HEK293T (cell line): ENCODE measurements at regions not wholly inside any gene's neighbourhood (a gene's known extent, or its start where the extent isn't known, plus 50 kb on each side); places are given as distances from the start of the nearest gene placed in this dataset.

Experiments
- CTCF ChIA-PET: fragments of 350-600 bp; formaldehyde crosslinking; extraction: SDS; loops from one replicate; lab custom pipeline; 2021; ENCODE audit warnings: antibody characterized with exemption, inconsistent platforms; lab: Yijun Ruan, JAX
- POLR2A ChIA-PET: fragments of 350-600 bp; formaldehyde crosslinking; extraction: SDS; loops from one replicate; lab custom pipeline; 2020; ENCODE audit warnings: antibody characterized with exemption, inconsistent platforms; lab: Yijun Ruan, JAX
- DNase-seq: peaks from one replicate; pipeline ENCODE4 v3.0.0; 2012; ENCODE audit warnings: mixed read lengths; ENCODE audit errors: extremely low spot score
- ARNT ChIP-seq: fragments of 450-650 bp; IDR thresholded peaks from 2 replicates; pipeline ENCODE4 v1.6.1; 2017; ENCODE audit warnings: mild to moderate bottlenecking
- BHLHE40 ChIP-seq: fragments of 450-650 bp; IDR thresholded peaks from 2 replicates; pipeline ENCODE4 v1.6.1; 2016; ENCODE audit warnings: mild to moderate bottlenecking, moderate library complexity, borderline replicate concordance
- CTBP1 ChIP-seq: fragments of 450-650 bp; IDR thresholded peaks from 2 replicates; pipeline ENCODE4 v1.6.1; 2016; ENCODE audit warnings: borderline replicate concordance
- ELF4 ChIP-seq: fragments of 450-650 bp; IDR thresholded peaks from 2 replicates; pipeline ENCODE4 v1.6.1; 2017; ENCODE audit warnings: antibody characterized with exemption
- FOXA1 ChIP-seq: fragments of 450-650 bp; IDR thresholded peaks from 2 replicates; pipeline ENCODE4 v1.6.1; 2016; ENCODE audit warnings: mild to moderate bottlenecking
- FOXK2 ChIP-seq: fragments of 450-650 bp; IDR thresholded peaks from 2 replicates; pipeline ENCODE4 v1.6.1; 2016; ENCODE audit warnings: mild to moderate bottlenecking
- FOXM1 ChIP-seq: fragments of 450-650 bp; IDR thresholded peaks from 2 replicates; pipeline ENCODE4 v1.6.1; 2017; ENCODE audit warnings: mild to moderate bottlenecking, borderline replicate concordance
- HDGF ChIP-seq: fragments of 450-650 bp; IDR thresholded peaks from 2 replicates; pipeline ENCODE4 v1.6.1; 2017; ENCODE audit warnings: antibody characterized with exemption, borderline replicate concordance
- L3MBTL2 ChIP-seq: fragments of 450-650 bp; conservative IDR thresholded peaks from 2 replicates; pipeline ENCODE4 v1.6.1; 2016; ENCODE audit warnings: mild to moderate bottlenecking
- LEF1 ChIP-seq: fragments of 450-650 bp; IDR thresholded peaks from 2 replicates; pipeline ENCODE4 v1.6.1; 2017; ENCODE audit warnings: mild to moderate bottlenecking, borderline replicate concordance
- NFRKB ChIP-seq: fragments of 450-650 bp; IDR thresholded peaks from 2 replicates; pipeline ENCODE4 v1.6.1; 2016; ENCODE audit warnings: mild to moderate bottlenecking, moderate library complexity
- SP1 ChIP-seq: fragments of 450-650 bp; IDR thresholded peaks from 2 replicates; pipeline ENCODE4 v1.6.1; 2017
- SUZ12 ChIP-seq: fragments of 450-650 bp; IDR thresholded peaks from 2 replicates; pipeline ENCODE4 v1.6.1; 2016; ENCODE audit warnings: mild to moderate bottlenecking
- TARDBP ChIP-seq: fragments of 450-650 bp; IDR thresholded peaks from 2 replicates; pipeline ENCODE4 v1.6.1; 2016
- ZNF384 ChIP-seq: fragments of 450-650 bp; IDR thresholded peaks from 2 replicates; pipeline ENCODE4 v1.6.1; 2016
- TF ChIP-seq, protein P1 (sequence below): fragments of 450-650 bp; IDR thresholded peaks from 2 replicates; pipeline ENCODE4 v1.6.1; 2016

DNA sequence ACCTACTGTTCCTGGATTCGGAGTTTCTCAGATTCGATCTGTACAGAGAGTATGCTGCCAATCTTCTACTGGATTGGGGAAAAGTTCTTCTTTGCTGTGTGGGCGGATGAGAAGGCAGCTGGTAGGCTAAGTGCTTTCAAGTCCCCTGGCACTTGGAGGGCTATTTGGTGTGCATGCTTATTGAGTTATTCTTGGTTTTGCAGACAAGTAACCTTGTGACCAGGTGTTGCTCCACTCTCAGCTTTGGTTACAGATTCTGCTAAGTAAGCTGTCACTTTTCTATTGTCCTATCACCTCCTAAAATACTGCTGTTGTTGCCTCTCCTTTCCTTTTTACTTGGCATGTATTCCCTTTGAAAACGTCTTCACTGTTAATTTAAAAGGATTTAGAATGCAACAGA lies 1375.1 kb upstream of the LRRTM3 start:
- no peak for TF ChIP-seq CTBP1
- TF ChIP-seq, protein P1, sequence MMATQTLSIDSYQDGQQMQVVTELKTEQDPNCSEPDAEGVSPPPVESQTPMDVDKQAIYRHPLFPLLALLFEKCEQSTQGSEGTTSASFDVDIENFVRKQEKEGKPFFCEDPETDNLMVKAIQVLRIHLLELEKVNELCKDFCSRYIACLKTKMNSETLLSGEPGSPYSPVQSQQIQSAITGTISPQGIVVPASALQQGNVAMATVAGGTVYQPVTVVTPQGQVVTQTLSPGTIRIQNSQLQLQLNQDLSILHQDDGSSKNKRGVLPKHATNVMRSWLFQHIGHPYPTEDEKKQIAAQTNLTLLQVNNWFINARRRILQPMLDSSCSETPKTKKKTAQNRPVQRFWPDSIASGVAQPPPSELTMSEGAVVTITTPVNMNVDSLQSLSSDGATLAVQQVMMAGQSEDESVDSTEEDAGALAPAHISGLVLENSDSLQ: no peak
- TF ChIP-seq SUZ12: no peak
- TF ChIP-seq FOXK2: no peak
- no peak for TF ChIP-seq BHLHE40
- TF ChIP-seq FOXM1: no peak
- TF ChIP-seq ARNT: no peak
- TF ChIP-seq L3MBTL2: no peak
- TF ChIP-seq TARDBP: no peak
- TF ChIP-seq HDGF: no peak
- no peak for TF ChIP-seq SP1
- no peak for TF ChIP-seq FOXA1
- no peak for TF ChIP-seq NFRKB
- ChIA-PET CTCF (no interaction called here), POLR2A (no interaction called here)
- no peak for DNase-seq

DNA sequence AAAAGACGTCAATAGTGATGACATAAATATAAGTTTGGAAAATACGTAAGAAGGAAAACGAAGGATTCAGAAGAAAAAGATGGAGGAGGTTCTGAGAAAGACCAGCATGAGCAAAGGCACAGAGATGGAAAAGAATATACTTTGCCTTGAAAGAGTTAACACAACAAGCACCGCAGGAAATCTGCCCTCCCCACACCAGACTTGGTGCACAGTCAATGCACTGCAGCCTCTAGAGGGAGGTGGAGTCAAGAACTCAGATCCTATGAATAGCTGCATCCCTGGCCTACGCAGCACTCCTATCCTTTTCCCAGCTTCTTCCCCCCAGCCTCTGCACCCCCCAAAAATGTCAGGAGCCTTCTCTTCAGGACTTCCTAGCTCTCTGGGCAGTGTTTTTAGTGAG lies 1370.6 kb upstream of the LRRTM3 start:
- ChIA-PET CTCF (no interaction called here), POLR2A (no interaction called here)
- peak; percentile 10 for DNase-seq
- TF ChIP-seq, protein P1: no peak
- TF ChIP-seq NFRKB: no peak
- TF ChIP-seq ZNF384: no peak
- no peak for TF ChIP-seq CTBP1
- no peak for TF ChIP-seq FOXK2
- TF ChIP-seq FOXM1: no peak
- TF ChIP-seq SUZ12: no peak
- TF ChIP-seq L3MBTL2: no peak
- no peak for TF ChIP-seq ARNT
- TF ChIP-seq SP1: no peak
- no peak for TF ChIP-seq LEF1
- TF ChIP-seq HDGF: no peak
- no peak for TF ChIP-seq FOXA1
- TF ChIP-seq ELF4: no peak
- no peak for TF ChIP-seq TARDBP
- no peak for TF ChIP-seq BHLHE40

DNA sequence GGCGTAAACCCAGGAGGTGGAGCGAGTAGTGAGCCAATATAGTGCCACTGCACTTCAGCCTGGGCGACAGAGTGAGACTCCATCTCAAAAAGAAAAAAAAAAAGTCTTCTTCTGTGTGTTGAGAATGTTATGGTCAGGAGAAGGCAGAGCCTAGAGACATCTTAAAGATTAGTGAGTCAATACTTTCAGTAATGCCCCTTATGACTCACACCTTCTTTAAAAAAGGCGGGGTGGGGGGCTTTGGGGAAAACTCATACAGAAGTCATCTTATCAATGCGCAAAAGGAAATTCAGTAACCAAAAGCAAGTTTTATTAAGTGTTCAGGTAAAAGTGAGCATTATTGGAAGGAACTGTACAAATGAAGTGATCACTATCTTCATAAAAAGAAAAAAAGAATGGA lies 1369.8 kb upstream of the LRRTM3 start:
- CTCF ChIA-PET: no interaction called here
- TF ChIP-seq ARNT (no peak), NFRKB (no peak), FOXM1 (no peak), L3MBTL2 (no peak), SP1 (no peak), FOXA1 (no peak), SUZ12 (no peak), BHLHE40 (no peak), FOXK2 (no peak), ELF4 (no peak), CTBP1 (no peak), LEF1 (no peak), HDGF (no peak)
- TF ChIP-seq, protein P1: no peak
- POLR2A ChIA-PET: no interaction called here

DNA sequence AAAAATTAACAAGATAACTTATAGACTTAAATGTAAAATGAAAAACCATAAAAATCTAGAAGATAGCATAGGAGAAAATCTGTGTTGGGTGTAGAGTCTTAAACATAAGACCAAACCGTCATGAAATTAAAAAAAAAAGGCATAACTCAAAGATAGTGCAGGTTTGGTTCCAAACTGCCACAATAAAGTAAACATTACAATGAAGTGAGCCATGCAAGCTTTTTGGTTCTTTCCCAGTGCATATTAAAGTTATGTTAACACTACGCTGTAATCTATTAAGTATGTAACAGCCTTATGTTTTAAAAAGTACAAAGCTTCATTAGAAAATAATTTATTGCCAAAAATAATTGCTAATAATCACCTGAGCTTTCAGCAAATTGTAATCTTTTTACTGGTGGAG lies 1366.5 kb upstream of the LRRTM3 start:
- ChIA-PET POLR2A (no interaction called here), CTCF (no interaction called here)
- TF ChIP-seq SUZ12 (no peak), ZNF384 (no peak), NFRKB (no peak), FOXA1 (no peak), FOXM1 (no peak), BHLHE40 (no peak), HDGF (no peak), ARNT (no peak), L3MBTL2 (no peak), ELF4 (no peak), LEF1 (no peak), TARDBP (no peak), SP1 (no peak), CTBP1 (no peak), FOXK2 (no peak)
- TF ChIP-seq, protein P1: no peak
- no peak for DNase-seq

More for the DNA sequence above, 1369.8 kb upstream of the LRRTM3 start:
- DNase-seq: no peak

DNA sequence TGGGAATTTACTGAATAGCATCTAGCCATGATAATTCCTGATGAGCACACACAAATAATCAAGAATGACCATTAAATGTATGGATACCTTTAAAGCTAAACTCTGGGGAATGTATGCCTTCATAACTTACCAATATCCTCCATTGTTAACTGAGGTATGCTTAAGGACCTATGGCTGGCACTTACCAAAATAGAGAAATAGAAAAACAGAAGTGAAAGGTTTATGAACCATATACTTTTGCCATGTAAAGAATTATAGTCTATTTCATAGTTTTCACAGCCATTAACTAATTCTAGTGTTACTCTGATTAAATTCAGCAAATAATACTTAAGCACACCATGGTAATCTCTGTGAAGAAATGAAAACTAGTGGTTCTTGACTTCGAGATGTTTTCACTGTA lies 1360.6 kb upstream of the LRRTM3 start:
- TF ChIP-seq SP1 (no peak), CTBP1 (no peak), FOXM1 (no peak), SUZ12 (no peak), L3MBTL2 (no peak), NFRKB (no peak), FOXA1 (no peak), ELF4 (no peak), LEF1 (no peak), ZNF384 (no peak), FOXK2 (no peak), HDGF (no peak), ARNT (no peak), TARDBP (no peak)
- TF ChIP-seq, protein P1: no peak
- no peak for DNase-seq
- ChIA-PET POLR2A (no interaction called here), CTCF (no interaction called here)
